ENCODE measurements at regions not wholly inside any gene's neighbourhood (a gene's known extent, or its start where the extent isn't known, plus 50 kb on each side); places are given as distances from the start of the nearest gene placed in this dataset.

DNA sequence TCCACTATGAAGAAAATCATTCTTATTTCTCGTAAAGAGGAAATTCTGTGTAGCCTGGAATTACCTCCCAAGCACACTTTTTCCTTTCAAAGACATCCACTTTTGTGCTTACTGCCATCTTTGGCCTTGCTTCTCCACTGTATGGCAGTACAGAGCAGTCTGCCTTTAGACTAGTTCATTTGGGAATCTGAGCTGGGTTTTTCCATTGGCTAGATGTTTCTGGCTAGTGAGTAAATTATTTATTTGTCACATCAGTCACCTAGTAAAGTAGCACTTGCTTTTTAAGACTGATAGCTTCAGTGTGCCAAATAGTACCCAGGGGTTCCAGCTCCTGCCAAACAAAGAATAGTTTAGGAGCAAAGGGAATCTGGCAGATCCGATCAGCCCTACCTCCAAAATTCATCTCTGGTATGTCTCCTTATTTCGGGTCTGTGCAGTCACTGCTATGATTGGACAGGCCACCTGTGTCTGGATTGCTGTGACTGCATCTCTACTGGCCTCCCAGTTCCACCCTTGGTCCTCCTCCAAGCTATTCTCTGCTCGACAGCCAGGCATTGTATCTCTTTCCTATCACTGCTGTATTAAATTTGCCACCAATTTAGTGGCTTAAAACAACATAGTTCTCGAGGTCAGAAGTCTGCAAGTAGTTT lies 97.6 kb downstream of the NUDT12 start:
- no peaks in the 10 kb centered on the region for H3K79me2 ChIP-seq (ENCODE audit: insufficient read depth, low read length)
- H3K4me3 ChIP-seq (ENCODE audit: insufficient read depth, low read depth, low read length), result no peak overlapping the region
- TF ChIP-seq EZH2 (IDR thresholded peaks at IDR 0.05; ENCODE audit: insufficient read depth, low read length) (no peak), CTCF (IDR thresholded peaks at IDR 0.05; ENCODE audit: insufficient read depth, low read depth, low read length) (peak; percentile 6)
- no peaks in the 10 kb centered on the region for H3K27me3 ChIP-seq (ENCODE audit: insufficient read depth, low read length)
- Mint-ChIP-seq H3K9me3 (ENCODE audit: unreplicated experiment) (no peaks in the 10 kb centered on the region), H3K36me3 (ENCODE audit: low read depth, unreplicated experiment) (no peaks in the 10 kb centered on the region), H3K27me3 (ENCODE audit: low read depth, unreplicated experiment) (no peaks in the 10 kb centered on the region), H3K27ac (ENCODE audit: unreplicated experiment) (no peak overlapping the region), H3K4me1 (ENCODE audit: low read depth, unreplicated experiment) (peaks cover 23% of the 10 kb centered on the region), H3K4me3 (ENCODE audit: unreplicated experiment) (no peak overlapping the region)
- no peak overlapping the region for H3K27ac ChIP-seq (ENCODE audit: low read depth, low read length)
- no peaks in the 10 kb centered on the region for H4K20me1 ChIP-seq (ENCODE audit: insufficient read depth, low read length)
- H3K4me2 ChIP-seq (ENCODE audit: low read length), result no peak overlapping the region
- no peak overlapping the region for H3K9ac ChIP-seq (ENCODE audit: low read length)
- peaks cover 13% of the 10 kb centered on the region for H3K4me1 ChIP-seq (ENCODE audit: insufficient read depth, low read length)
- no peak overlapping the region for H2AFZ ChIP-seq (ENCODE audit: low read depth, low read length)
- DNase-seq (ENCODE audit: low read depth) (no peak), FAIRE-seq (no peak)
- H3K36me3 ChIP-seq (ENCODE audit: insufficient read depth, low read length), result no peaks in the 10 kb centered on the region
- H3K9me3 ChIP-seq (ENCODE audit: insufficient read depth, low read depth, low read length), result no peaks in the 10 kb centered on the region

DNA sequence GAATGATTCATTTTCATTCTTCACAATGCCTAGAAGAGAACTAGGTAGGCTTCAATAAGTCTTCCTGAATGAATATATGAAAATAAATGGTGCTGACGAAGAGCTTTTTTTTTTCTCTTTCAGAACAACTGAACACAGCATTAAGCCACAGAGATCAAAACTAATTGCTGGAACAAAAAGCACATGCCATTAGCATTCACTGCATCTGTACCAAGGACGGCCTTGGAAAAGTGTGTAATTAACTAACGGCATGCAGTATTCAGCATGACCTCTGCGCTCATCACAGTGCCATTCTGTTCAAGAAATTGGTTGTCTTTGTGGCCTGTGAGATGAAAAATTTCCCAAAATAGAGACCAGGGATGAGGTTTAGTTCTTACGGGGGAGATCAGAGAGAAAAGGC lies 99.3 kb downstream of the NUDT12 start:
- no peaks in the 10 kb centered on the region for H3K27me3 ChIP-seq (ENCODE audit: insufficient read depth, low read length)
- peaks cover 28% of the 10 kb centered on the region for H3K4me1 Mint-ChIP-seq (ENCODE audit: low read depth, unreplicated experiment)
- no peak overlapping the region for H3K4me3 ChIP-seq (ENCODE audit: insufficient read depth, low read depth, low read length)
- H2AFZ ChIP-seq (ENCODE audit: low read depth, low read length), result no peak overlapping the region
- peak; percentile 15 for DNase-seq (ENCODE audit: low read depth)
- H3K4me2 ChIP-seq (ENCODE audit: low read length), result no peak overlapping the region
- H3K27ac Mint-ChIP-seq (ENCODE audit: unreplicated experiment), result no peak overlapping the region
- no peaks in the 10 kb centered on the region for H3K36me3 Mint-ChIP-seq (ENCODE audit: low read depth, unreplicated experiment)
- TF ChIP-seq CTCF (IDR thresholded peaks at IDR 0.05; ENCODE audit: insufficient read depth, low read depth, low read length), result no peak
- TF ChIP-seq EZH2 (IDR thresholded peaks at IDR 0.05; ENCODE audit: insufficient read depth, low read length), result no peak
- no peak overlapping the region for H3K27ac ChIP-seq (ENCODE audit: low read depth, low read length)
- H3K4me3 Mint-ChIP-seq (ENCODE audit: unreplicated experiment), result no peak overlapping the region
- no peak for FAIRE-seq
- H3K9me3 Mint-ChIP-seq (ENCODE audit: unreplicated experiment), result no peaks in the 10 kb centered on the region
- no peaks in the 10 kb centered on the region for H3K36me3 ChIP-seq (ENCODE audit: insufficient read depth, low read length)
- H4K20me1 ChIP-seq (ENCODE audit: insufficient read depth, low read length), result no peaks in the 10 kb centered on the region
- no peak overlapping the region for H3K9ac ChIP-seq (ENCODE audit: low read length)
- no peaks in the 10 kb centered on the region for H3K79me2 ChIP-seq (ENCODE audit: insufficient read depth, low read length)
- H3K4me1 ChIP-seq (ENCODE audit: insufficient read depth, low read length), result peaks cover 10% of the 10 kb centered on the region
- no peaks in the 10 kb centered on the region for H3K27me3 Mint-ChIP-seq (ENCODE audit: low read depth, unreplicated experiment)
- H3K9me3 ChIP-seq (ENCODE audit: insufficient read depth, low read depth, low read length), result no peaks in the 10 kb centered on the region

DNA sequence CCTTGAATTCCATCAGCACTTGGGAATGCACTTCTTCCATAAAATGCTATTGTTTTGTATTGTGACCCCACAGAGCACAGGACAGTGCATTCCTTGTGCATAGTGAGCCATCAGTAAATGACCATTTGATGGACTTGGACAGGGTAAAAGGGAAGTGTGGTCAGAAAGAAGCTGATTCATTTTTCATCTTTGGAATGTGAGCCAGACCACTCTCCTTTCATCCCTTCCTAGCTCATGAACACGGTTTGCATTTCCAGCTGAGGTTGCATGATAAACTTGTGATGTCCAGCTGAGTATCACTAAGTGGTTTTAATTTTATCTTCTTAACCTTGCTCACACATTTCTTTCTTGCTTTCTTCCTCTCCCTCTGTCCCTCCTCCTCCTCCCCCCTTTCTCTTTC lies 101.3 kb downstream of the NUDT12 start:
- Histone ChIP-seq H3K9me3 (ENCODE audit: insufficient read depth, low read depth, low read length) (no peaks in the 10 kb centered on the region), H4K20me1 (ENCODE audit: insufficient read depth, low read length) (no peaks in the 10 kb centered on the region), H3K4me2 (ENCODE audit: low read length) (peak overlapping the region; percentile 42), H3K27ac (ENCODE audit: low read depth, low read length) (no peak overlapping the region), H2AFZ (ENCODE audit: low read depth, low read length) (no peak overlapping the region), H3K4me1 (ENCODE audit: insufficient read depth, low read length) (peaks cover 8% of the 10 kb centered on the region), H3K79me2 (ENCODE audit: insufficient read depth, low read length) (no peaks in the 10 kb centered on the region), H3K27me3 (ENCODE audit: insufficient read depth, low read length) (no peaks in the 10 kb centered on the region), H3K9ac (ENCODE audit: low read length) (no peak overlapping the region), H3K36me3 (ENCODE audit: insufficient read depth, low read length) (no peaks in the 10 kb centered on the region), H3K4me3 (ENCODE audit: insufficient read depth, low read depth, low read length) (no peak overlapping the region)
- DNase-seq (ENCODE audit: low read depth) (peak; percentile 96), FAIRE-seq (peak; percentile 98)
- no peaks in the 10 kb centered on the region for H3K36me3 Mint-ChIP-seq (ENCODE audit: low read depth, unreplicated experiment)
- H3K27ac Mint-ChIP-seq (ENCODE audit: unreplicated experiment), result peak overlapping the region; percentile 77
- no peaks in the 10 kb centered on the region for H3K9me3 Mint-ChIP-seq (ENCODE audit: unreplicated experiment)
- no peak overlapping the region for H3K4me3 Mint-ChIP-seq (ENCODE audit: unreplicated experiment)
- peaks cover 32% of the 10 kb centered on the region for H3K4me1 Mint-ChIP-seq (ENCODE audit: low read depth, unreplicated experiment)
- no peaks in the 10 kb centered on the region for H3K27me3 Mint-ChIP-seq (ENCODE audit: low read depth, unreplicated experiment)
- TF ChIP-seq EZH2 (IDR thresholded peaks at IDR 0.05; ENCODE audit: insufficient read depth, low read length) (no peak), CTCF (IDR thresholded peaks at IDR 0.05; ENCODE audit: insufficient read depth, low read depth, low read length) (no peak)

Data from astrocyte (in vitro differentiated cells and primary cell).